ENCODE measurements at regions not wholly inside any gene's neighbourhood (a gene's known extent, or its start where the extent isn't known, plus 50 kb on each side); places are given as distances from the start of the nearest gene placed in this dataset.

- no peak for TF ChIP-seq POLR2A (IDR thresholded peaks at IDR 0.05)
- no peak for TF ChIP-seq CTCF (IDR thresholded peaks at IDR 0.05)
These were observed 175.8 kb upstream of the SORCS1 start for GRCh38 chr10:107340326-107340725.

All from ovary (tissue), 3 donors.